T-helper 2 cell treated with Interferon-gamma antibody and Interleukin-4, amounts not matched to agents 5 μg/mL and 100 μg/mL, for 36 hours (primary cell): ENCODE measurements at regions not wholly inside any gene's neighbourhood (a gene's known extent, or its start where the extent isn't known, plus 50 kb on each side); places are given as distances from the start of the nearest gene placed in this dataset.

Source experiments
- DNase-seq: peaks from one replicate; pipeline ENCODE4 v3.0.0; 2021; ENCODE audit warnings: low spot score
- H3K27ac Mint-ChIP-seq: one replicate; pipeline ENCODE4 v1.8.0; 2021; ENCODE audit warnings: mild to moderate bottlenecking, mixed read lengths
- H3K27me3 Mint-ChIP-seq: one replicate; pipeline ENCODE4 v1.8.0; 2021; ENCODE audit warnings: low read depth, mixed read lengths
- H3K36me3 Mint-ChIP-seq: one replicate; pipeline ENCODE4 v1.8.0; 2021; ENCODE audit warnings: low read depth, mixed read lengths
- H3K4me1 Mint-ChIP-seq: one replicate; pipeline ENCODE4 v1.8.0; 2021; ENCODE audit warnings: low read depth, mixed read lengths
- H3K4me3 Mint-ChIP-seq: one replicate; pipeline ENCODE4 v1.8.0; 2022; ENCODE audit warnings: mild to moderate bottlenecking, moderate library complexity, mixed read lengths
- H3K9me3 Mint-ChIP-seq: one replicate; pipeline ENCODE4 v1.8.0; 2021; ENCODE audit warnings: mixed read lengths

DNA sequence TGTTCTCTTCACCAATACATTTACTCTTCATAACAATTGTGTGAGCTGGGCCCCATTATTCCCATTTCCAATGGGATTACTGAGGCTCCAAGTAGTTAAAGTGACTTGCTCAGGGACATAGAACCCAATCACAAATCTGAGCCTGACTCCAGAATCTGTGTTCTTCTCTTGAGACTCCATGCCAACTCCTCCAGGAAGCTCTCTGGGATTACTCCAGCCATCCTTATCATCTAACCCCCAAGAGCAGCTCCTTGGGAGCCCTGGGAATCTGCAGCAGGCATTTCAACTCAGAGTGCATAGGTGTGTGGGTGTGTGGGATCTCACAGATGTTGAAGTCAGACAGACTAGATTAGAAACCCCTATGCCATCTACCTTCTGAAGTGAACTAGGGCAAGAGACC, 131.4 kb upstream of the BOD1 start:
- H3K4me1 Mint-ChIP-seq: no peaks in the 10 kb centered on the region
- H3K4me3 Mint-ChIP-seq: no peak overlapping the region
- H3K36me3 Mint-ChIP-seq: no peaks in the 10 kb centered on the region
- H3K27me3 Mint-ChIP-seq: no peaks in the 10 kb centered on the region
- no peaks in the 10 kb centered on the region for H3K9me3 Mint-ChIP-seq
- no peak overlapping the region for H3K27ac Mint-ChIP-seq
- DNase-seq: no peak

DNA sequence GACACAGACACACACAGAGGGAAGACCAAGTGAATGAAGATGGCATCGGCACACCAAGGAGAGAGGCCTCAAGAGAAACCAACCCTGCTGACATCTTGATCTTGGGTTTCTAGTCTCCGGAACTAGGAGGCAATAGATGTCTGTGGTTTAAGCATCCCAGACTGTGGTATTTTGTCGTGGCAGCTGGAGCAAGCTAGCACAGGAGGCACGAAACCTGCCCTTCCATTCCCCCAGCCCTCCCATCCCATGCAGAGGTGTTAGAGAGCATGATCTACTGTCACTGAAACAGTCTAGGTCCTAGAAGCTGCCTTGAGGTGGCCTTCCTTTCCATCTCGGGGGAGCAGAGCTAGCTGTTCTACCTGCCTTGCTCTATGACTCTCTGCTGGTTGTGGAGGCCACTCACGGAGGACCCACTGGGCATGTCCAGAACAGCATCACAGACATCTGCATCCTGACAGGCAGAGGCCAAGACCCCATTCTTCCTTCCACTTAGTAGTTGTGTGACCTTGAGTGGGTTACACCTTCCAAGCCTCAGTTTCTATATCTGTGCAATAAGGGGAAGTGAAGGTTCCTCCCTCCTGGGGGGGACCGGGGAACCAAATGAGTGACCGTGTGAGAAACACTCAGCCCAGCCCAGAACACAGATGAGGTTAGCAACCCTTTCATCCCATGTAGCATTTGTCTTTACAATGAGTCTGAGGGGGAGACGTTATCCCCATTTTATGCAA, 134.3 kb upstream of the BOD1 start:
- Mint-ChIP-seq H3K9me3 (no peaks in the 10 kb centered on the region), H3K36me3 (no peaks in the 10 kb centered on the region), H3K27me3 (peaks cover 6% of the 10 kb centered on the region), H3K4me3 (no peak overlapping the region), H3K27ac (no peak overlapping the region), H3K4me1 (no peaks in the 10 kb centered on the region)
- DNase-seq: no peak

DNA sequence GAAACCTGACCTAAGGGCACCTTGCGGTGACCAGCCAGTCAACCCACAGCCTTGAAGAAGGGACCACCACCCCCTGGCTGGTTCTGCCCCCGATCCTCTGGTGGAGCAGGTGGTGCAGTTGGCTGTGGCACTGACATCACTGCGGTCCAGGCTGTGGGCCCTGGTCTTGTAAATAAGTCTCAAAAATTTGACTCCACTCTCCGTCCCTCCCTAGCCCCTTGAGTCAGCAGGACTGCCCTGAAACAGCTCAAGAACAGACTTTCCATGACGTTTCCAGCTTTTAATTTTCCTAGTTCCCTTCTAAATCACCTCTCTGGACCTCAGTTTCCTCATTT, 134.8 kb upstream of the BOD1 start:
- Mint-ChIP-seq H3K9me3 (no peaks in the 10 kb centered on the region), H3K4me1 (no peaks in the 10 kb centered on the region), H3K27ac (no peak overlapping the region)

DNA sequence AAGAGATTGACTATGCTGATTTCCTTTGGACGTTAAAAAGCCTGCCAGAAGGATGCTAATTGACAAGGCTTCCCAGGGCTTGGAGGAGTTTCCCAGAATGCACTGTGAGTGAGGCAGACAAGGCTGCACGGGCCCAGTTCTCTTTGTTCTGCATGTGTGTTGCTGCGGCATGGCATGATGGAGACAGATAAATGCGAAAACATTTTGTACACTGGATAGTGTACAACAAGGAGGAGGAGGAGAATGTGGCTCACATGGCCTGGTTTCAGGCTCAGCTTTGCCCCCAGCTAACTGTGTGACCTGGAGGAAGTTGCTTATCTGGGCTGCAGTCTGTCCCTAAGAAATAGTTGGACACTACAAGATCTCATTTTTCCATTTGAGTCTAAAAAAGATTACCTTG, 135.5 kb upstream of the CPEB4 start:
- no peak for DNase-seq
- Mint-ChIP-seq H3K4me3 (no peak overlapping the region), H3K27me3 (peaks cover 6% of the 10 kb centered on the region), H3K27ac (no peak overlapping the region), H3K36me3 (no peaks in the 10 kb centered on the region), H3K4me1 (no peaks in the 10 kb centered on the region), H3K9me3 (no peaks in the 10 kb centered on the region)

More for the DNA sequence above, 134.8 kb upstream of the BOD1 start:
- no peaks in the 10 kb centered on the region for H3K36me3 Mint-ChIP-seq
- H3K27me3 Mint-ChIP-seq: peaks cover 6% of the 10 kb centered on the region
- no peak overlapping the region for H3K4me3 Mint-ChIP-seq
- DNase-seq: no peak

DNA sequence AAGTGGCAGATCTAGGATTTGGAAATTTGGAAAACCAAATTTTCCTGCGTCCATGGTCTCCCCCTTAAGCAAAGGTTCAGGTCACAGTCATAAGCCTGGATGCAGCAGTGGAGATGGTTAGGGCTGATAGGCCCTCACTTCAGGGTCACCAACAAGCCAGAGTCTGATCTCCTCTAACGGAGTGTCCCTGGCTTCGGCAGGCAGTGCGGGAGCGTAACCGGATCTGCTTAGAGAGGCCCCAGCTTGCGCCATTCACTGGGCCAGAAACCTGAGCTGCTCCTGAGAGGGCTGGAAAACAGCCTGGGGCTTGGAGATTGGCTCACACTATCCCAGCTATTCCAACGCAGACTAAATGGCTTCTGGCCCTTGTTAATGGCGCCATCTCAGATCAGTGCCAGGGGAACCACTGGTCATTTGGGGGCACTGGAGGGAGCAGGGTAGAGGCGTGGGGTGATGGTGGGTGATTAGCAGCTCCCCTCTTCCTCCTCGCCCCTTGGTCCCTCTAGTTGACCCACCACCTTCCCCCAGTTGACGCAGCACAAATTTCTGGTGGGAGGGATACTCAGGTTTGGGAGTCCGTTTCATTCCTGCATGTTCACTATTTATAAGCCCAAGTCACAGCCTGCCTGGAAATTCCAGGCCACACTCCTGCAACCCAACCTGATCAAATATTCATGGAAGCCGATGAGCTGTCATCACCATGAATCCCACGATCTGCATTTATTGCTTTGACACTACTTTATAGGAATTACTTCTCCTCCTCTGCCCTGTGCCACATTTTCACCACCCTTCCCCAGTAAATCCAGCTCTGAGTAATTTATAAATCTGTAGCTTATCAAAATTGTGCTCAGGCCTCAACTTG, 134.6 kb upstream of the CPEB4 start:
- no peak for DNase-seq
- no peak overlapping the region for H3K4me3 Mint-ChIP-seq
- H3K4me1 Mint-ChIP-seq: no peaks in the 10 kb centered on the region
- H3K9me3 Mint-ChIP-seq: no peaks in the 10 kb centered on the region
- no peak overlapping the region for H3K27ac Mint-ChIP-seq
- no peaks in the 10 kb centered on the region for H3K36me3 Mint-ChIP-seq
- H3K27me3 Mint-ChIP-seq: peaks cover 6% of the 10 kb centered on the region

DNA sequence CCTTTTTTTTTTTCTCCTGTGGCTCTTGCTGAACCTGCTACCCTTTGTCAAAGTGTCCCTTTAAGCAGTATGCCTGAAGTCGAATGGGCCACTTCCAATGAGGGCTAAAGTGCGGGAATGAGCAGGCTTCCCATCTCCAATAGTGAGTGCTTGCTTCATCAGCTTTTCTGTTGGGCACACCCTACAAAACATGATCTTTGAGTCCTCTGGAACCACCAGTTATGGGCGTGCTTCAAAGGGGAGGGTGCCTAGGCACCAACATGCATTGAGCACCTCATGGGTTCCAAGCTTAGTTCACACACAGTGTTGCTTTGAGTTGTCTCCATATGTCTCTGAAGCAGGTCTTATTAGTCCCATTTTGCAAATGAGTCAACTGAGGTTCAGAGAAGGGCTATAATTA, 132.8 kb upstream of the CPEB4 start:
- Mint-ChIP-seq H3K9me3 (no peaks in the 10 kb centered on the region), H3K4me1 (no peaks in the 10 kb centered on the region), H3K27me3 (peaks cover 6% of the 10 kb centered on the region), H3K36me3 (no peaks in the 10 kb centered on the region), H3K27ac (no peak overlapping the region), H3K4me3 (no peak overlapping the region)
- no peak for DNase-seq

DNA sequence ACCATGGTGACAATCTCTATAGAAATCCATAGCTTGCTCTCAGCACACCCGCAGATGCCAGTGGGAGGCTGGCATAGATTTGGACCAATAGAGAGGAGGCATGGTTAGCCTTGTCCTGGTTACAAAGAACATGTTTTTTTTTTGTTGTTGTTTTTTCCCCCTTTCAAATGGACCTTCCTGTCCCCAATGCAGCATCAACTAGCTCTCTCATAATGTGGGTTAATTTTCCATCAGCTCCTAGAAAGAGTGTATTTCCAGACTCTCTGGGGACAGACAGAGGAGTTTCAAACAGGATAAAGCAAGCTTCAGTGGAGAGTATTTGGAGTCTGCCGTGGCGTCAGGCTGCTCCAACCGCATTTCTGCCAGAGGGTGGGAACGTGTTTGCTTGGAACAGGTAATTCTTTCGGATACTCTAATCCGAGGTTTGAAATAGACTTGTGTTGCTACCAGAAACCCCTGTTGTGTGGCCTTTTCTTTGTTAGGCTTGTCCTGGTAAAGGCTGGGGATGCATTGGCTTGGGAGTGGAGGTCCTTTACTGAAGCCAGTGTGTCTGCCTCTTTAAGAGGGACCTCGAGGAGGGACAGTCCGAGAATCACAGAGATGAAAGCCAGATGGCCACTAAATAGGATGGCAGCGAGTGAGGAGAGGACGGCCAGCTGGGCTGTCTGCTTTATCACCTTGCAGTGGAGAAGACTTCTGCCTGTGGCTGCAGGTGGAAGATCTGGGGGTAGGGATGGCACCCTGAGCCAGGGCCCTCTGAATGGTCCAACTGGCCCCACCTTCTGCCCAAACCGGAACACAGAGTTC, 130.5 kb upstream of the CPEB4 start:
- H3K4me1 Mint-ChIP-seq: no peaks in the 10 kb centered on the region
- no peaks in the 10 kb centered on the region for H3K36me3 Mint-ChIP-seq
- peaks cover 6% of the 10 kb centered on the region for H3K27me3 Mint-ChIP-seq
- H3K4me3 Mint-ChIP-seq: no peak overlapping the region
- H3K27ac Mint-ChIP-seq: no peak overlapping the region
- no peaks in the 10 kb centered on the region for H3K9me3 Mint-ChIP-seq
- DNase-seq: no peak

DNA sequence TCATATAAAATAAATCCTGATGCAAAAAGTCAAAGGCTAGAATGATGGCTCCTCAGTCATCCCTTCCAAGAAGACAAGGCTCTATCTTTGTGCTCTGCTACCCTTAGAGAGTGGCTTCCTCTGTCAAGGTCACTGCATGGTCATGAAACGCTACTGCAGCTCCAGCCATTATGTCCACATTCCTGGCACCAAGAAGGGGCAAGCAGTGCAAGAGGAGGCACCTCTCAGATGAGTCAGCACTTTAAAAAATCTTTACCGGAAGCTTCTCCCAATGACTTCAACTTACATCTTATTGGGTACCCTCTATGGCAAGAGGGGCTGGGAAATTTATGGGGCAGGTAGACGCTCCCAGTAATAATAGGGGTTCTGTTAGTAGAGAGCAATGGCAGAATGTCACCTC, 129.5 kb upstream of the CPEB4 start:
- H3K27me3 Mint-ChIP-seq: peaks cover 6% of the 10 kb centered on the region
- no peaks in the 10 kb centered on the region for H3K9me3 Mint-ChIP-seq
- no peaks in the 10 kb centered on the region for H3K36me3 Mint-ChIP-seq
- H3K4me1 Mint-ChIP-seq: no peaks in the 10 kb centered on the region
- no peak overlapping the region for H3K4me3 Mint-ChIP-seq
- DNase-seq: no peak
- no peak overlapping the region for H3K27ac Mint-ChIP-seq

DNA sequence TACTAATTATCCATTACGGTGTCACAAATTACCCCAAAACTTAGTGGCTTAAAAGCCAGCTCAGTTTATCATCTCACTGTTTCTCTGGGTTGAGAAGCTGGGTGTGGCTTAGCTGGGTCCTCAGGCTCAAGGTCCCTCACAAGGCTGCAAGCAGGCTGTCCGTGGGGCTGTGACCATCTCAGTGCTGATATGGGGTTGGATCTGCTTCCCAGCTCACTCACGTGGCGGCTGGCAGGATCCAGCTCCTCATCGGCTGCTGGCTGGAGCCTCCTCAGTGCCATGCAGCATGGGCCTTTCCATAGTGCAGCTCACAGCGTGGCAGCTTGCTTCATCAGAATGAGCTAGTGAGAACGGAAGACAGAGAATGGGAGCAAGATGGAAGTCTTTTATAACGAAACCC, 128.5 kb upstream of the CPEB4 start:
- Mint-ChIP-seq H3K36me3 (no peaks in the 10 kb centered on the region), H3K9me3 (no peaks in the 10 kb centered on the region), H3K27me3 (peaks cover 4% of the 10 kb centered on the region), H3K27ac (no peak overlapping the region), H3K4me1 (no peaks in the 10 kb centered on the region), H3K4me3 (no peak overlapping the region)
- DNase-seq: no peak

DNA sequence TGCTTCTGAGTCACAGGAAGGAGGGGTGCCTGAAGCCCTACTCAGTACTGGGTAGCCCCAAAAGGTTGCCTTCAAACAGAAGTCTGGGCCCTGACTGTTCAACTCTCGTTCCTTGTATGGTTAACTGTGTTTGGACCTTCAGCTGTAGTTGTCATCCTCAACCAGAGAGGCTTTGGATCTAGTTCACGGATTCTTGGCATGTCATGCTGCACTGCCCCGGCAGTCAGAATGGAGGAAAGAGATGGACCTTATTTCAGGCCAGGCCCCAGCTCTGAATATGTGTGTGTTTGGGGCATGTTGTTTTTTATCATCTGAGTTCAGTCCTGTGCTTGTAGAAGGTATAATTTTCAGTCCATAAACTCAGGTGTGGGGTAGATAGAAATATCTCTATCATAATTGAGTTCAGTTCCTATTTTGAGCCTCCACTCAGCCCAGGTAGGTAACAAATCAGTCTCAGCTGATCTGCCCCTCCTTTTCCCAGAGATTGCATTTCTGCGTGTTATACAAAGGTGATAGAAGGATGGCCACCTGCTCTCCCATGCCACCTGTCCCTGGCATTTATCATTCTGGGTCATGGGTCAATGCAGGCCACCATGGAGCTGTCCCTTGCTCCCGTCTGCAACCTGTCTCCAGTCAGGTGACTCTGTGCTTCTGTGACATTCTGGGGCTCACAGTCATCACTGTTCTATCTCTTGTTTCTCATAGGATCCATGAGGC, 127.5 kb upstream of the CPEB4 start:
- H3K27me3 Mint-ChIP-seq: no peaks in the 10 kb centered on the region
- H3K4me3 Mint-ChIP-seq: no peak overlapping the region
- H3K36me3 Mint-ChIP-seq: no peaks in the 10 kb centered on the region
- DNase-seq: no peak
- H3K27ac Mint-ChIP-seq: no peak overlapping the region
- H3K9me3 Mint-ChIP-seq: no peaks in the 10 kb centered on the region
- no peaks in the 10 kb centered on the region for H3K4me1 Mint-ChIP-seq

DNA sequence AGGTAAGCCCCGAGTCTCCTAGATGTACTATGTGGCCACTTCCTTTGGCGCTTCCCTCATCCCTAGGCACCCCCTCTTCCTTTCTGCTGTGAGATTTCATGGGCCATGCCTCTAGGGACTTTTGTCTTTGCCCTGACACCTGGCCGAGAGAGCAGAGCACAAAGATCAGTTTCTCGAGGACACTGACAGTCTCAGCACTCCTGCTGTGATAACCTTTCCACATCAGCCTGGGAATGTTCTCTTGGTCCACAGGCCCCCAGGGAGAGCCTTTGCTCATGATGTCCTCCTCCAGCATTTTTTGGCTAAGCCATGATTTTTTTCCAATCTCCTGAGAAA, 127.0 kb upstream of the CPEB4 start:
- H3K27ac Mint-ChIP-seq: no peak overlapping the region
- no peak overlapping the region for H3K4me3 Mint-ChIP-seq

DNA sequence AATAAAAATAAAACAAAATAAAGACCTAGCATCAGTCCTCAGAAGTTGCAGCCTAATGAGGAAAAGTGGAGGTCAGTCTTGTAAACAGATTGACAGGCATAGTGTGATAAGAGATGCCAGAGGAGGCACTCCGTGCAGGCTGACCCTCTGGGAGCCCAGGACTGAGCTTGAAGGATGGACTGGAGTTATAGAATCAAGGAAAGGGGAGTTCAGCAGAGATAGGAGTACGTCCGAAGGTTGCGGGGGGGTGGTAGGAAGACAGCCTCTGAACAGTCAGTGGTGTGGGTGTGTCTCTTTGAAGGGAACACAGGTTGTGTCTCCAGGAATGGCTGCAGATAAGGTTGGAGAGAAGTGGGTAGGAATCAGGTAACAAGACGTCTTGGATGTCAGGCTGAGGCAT, 126.1 kb upstream of the CPEB4 start:
- Mint-ChIP-seq H3K9me3 (no peaks in the 10 kb centered on the region), H3K36me3 (no peaks in the 10 kb centered on the region), H3K4me1 (no peaks in the 10 kb centered on the region), H3K27me3 (no peaks in the 10 kb centered on the region), H3K27ac (no peak overlapping the region), H3K4me3 (no peak overlapping the region)
- DNase-seq: no peak

More for the DNA sequence above, 127.0 kb upstream of the CPEB4 start:
- Mint-ChIP-seq H3K4me1 (no peaks in the 10 kb centered on the region), H3K36me3 (no peaks in the 10 kb centered on the region), H3K27me3 (no peaks in the 10 kb centered on the region), H3K9me3 (no peaks in the 10 kb centered on the region)
- no peak for DNase-seq

DNA sequence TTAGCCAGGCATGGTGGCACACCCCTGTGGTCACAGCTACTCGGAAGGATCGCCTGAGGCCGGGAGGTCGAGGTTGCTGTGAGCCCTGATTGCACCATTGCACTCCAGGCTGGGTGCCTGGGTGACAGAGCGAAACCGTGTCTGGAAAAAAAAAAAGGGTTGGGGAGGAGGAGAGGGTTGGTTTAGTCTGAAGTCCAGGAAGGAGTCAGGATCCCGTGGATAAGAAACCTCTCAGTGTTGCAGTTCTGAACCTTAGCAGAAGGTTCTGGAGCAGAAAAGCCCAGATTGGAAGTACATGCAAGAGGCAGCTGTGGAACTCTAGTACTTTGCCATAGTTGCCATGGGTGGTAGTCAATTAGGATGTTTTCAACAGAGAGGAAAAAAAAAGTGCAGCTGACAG, 125.2 kb upstream of the CPEB4 start:
- no peaks in the 10 kb centered on the region for H3K9me3 Mint-ChIP-seq

DNA sequence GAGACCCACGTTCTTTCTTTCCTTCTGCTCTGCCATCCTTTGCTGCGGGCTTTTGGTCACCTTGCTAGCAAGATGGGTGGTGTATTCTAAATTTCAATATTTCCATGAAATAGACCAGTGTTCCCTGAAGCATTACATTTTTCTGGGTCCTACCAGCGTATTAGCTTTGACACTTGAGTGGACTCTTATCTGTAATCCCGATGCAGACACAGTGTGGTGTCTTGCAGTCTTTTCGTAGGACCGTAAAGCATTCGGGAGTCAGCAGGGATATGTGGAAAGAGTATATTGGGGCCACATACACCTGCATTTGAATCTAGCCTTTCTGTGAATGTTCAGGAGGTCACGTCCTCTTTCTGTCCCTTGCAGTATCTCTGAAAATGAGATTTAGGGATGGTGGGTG, 124.7 kb upstream of the CPEB4 start:
- no peak for DNase-seq
- H3K36me3 Mint-ChIP-seq: no peaks in the 10 kb centered on the region
- no peaks in the 10 kb centered on the region for H3K9me3 Mint-ChIP-seq
- H3K4me1 Mint-ChIP-seq: no peaks in the 10 kb centered on the region
- H3K27me3 Mint-ChIP-seq: no peaks in the 10 kb centered on the region
- H3K27ac Mint-ChIP-seq: no peak overlapping the region
- H3K4me3 Mint-ChIP-seq: no peak overlapping the region

More for the DNA sequence above, 125.2 kb upstream of the CPEB4 start:
- Mint-ChIP-seq H3K4me1 (no peaks in the 10 kb centered on the region), H3K4me3 (no peak overlapping the region), H3K27me3 (no peaks in the 10 kb centered on the region), H3K36me3 (no peaks in the 10 kb centered on the region), H3K27ac (no peak overlapping the region)
- DNase-seq: no peak
